NCI-H748 treated with DMSO at 0.1 percent for 48 hours (cell line): ENCODE measurements at regions not wholly inside any gene's neighbourhood (a gene's known extent, or its start where the extent isn't known, plus 50 kb on each side); places are given as distances from the start of the nearest gene placed in this dataset.

Experiments
- DNase-seq: peaks from one replicate; lab custom pipeline; 2025; lab: John Stamatoyannopoulos, UW

- DNase-seq = no peak
Observed at GRCh38 chr1:17978016-17978415, 129.6 kb upstream of the IGSF21 start.

- no peak for DNase-seq
Observed at GRCh38 chr1:17979815-17980214, 127.8 kb upstream of the IGSF21 start.

- DNase-seq = no peak
Observed at GRCh38 chr1:17982197-17982596, 125.4 kb upstream of the IGSF21 start.

GRCh38 chr1:17984583-17984982, 123.0 kb upstream of the IGSF21 start:
- DNase-seq = no peak

- DNase-seq = no peak
Observed at GRCh38 chr1:17986156-17986555, 121.4 kb upstream of the IGSF21 start.

- DNase-seq = no peak
Observed at GRCh38 chr1:17990401-17990800, 117.2 kb upstream of the IGSF21 start.

- DNase-seq = no peak
Observed at GRCh38 chr1:17991996-17992395, 115.6 kb upstream of the IGSF21 start.

- no peak for DNase-seq
Observed at GRCh38 chr1:17992800-17993199, 114.8 kb upstream of the IGSF21 start.

GRCh38 chr1:17994046-17994445, 113.6 kb upstream of the IGSF21 start:
- no peak for DNase-seq

GRCh38 chr1:17995480-17995879, 112.1 kb upstream of the IGSF21 start:
- DNase-seq = no peak

- no peak for DNase-seq
Observed at GRCh38 chr1:17998889-17999288, 108.7 kb upstream of the IGSF21 start.

- no peak for DNase-seq
Observed at GRCh38 chr1:17999884-18000283, 107.7 kb upstream of the IGSF21 start.

GRCh38 chr1:18001725-18002124, 105.9 kb upstream of the IGSF21 start:
- no peak for DNase-seq

GRCh38 chr1:18004278-18004677, 103.3 kb upstream of the IGSF21 start:
- DNase-seq = no peak

GRCh38 chr1:18005238-18005637, 102.4 kb upstream of the IGSF21 start:
- DNase-seq = no peak

- no peak for DNase-seq
Observed at GRCh38 chr1:18007391-18008041, 100.1 kb upstream of the IGSF21 start.

- DNase-seq = no peak
Observed at GRCh38 chr1:18008081-18008480, 99.5 kb upstream of the IGSF21 start.

- no peak for DNase-seq
Observed at GRCh38 chr1:18009055-18009454, 98.5 kb upstream of the IGSF21 start.

- no peak for DNase-seq
Observed at GRCh38 chr1:18009478-18009961, 98.1 kb upstream of the IGSF21 start.

GRCh38 chr1:18010408-18010807, 97.2 kb upstream of the IGSF21 start:
- DNase-seq = no peak

- no peak for DNase-seq
Observed at GRCh38 chr1:18010945-18011344, 96.7 kb upstream of the IGSF21 start.

GRCh38 chr1:18011703-18012102, 95.9 kb upstream of the IGSF21 start:
- no peak for DNase-seq

GRCh38 chr1:18012686-18013085, 94.9 kb upstream of the IGSF21 start:
- no peak for DNase-seq

- no peak for DNase-seq
Observed at GRCh38 chr1:18013216-18013615, 94.4 kb upstream of the IGSF21 start.
